ENCODE measurements at regions not wholly inside any gene's neighbourhood (a gene's known extent, or its start where the extent isn't known, plus 50 kb on each side); places are given as distances from the start of the nearest gene placed in this dataset.

DNA sequence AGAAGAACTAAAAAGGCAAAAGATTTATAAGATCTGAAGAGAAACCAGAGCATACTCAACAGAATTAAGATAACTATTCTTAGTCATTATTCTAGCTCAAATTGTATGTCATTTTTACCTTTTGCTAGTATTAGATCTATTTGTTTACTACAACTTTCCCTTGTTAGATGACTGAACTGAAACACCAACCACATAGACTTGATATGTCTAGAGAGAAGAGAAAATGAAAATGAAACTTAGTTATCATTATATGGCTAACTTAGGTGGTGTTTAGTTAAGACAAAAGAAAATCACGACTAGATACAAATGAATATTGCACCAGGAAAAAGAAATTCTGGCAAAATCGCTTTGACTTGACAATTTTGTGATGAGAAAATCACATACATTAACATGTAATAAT, 690.8 kb downstream of the PCDH18 start:
- no peak for TF ChIP-seq POLR2A (IDR thresholded peaks at IDR 0.05; ENCODE audit: low read depth, low read length)
- no peak for TF ChIP-seq SPI1 (IDR thresholded peaks at IDR 0.05; ENCODE audit: low read depth, low read length)
- no peak for TF ChIP-seq TAF1 (IDR thresholded peaks at IDR 0.05; ENCODE audit: low read depth, low read length)
